ENCODE measurements at regions not wholly inside any gene's neighbourhood (a gene's known extent, or its start where the extent isn't known, plus 50 kb on each side); places are given as distances from the start of the nearest gene placed in this dataset.
A peak's percentile ranks its signal among the peaks of the same experiment; 100 is the strongest.

GRCh38 chr2:168328421-168328820 is 81.0 kb upstream of the STK39 start:
- no peak for TF ChIP-seq ZNF184 (CRISPR knock-in tag; IDR thresholded peaks at IDR 0.05)
- no peak for TF ChIP-seq ZFP1 (CRISPR knock-in tag; IDR thresholded peaks at IDR 0.05)
- no peak for TF ChIP-seq ZNF282 (CRISPR knock-in tag; IDR thresholded peaks at IDR 0.05)
- TF ChIP-seq, protein P1, sequence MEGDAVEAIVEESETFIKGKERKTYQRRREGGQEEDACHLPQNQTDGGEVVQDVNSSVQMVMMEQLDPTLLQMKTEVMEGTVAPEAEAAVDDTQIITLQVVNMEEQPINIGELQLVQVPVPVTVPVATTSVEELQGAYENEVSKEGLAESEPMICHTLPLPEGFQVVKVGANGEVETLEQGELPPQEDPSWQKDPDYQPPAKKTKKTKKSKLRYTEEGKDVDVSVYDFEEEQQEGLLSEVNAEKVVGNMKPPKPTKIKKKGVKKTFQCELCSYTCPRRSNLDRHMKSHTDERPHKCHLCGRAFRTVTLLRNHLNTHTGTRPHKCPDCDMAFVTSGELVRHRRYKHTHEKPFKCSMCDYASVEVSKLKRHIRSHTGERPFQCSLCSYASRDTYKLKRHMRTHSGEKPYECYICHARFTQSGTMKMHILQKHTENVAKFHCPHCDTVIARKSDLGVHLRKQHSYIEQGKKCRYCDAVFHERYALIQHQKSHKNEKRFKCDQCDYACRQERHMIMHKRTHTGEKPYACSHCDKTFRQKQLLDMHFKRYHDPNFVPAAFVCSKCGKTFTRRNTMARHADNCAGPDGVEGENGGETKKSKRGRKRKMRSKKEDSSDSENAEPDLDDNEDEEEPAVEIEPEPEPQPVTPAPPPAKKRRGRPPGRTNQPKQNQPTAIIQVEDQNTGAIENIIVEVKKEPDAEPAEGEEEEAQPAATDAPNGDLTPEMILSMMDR (IDR thresholded peaks at IDR 0.05 in 2 of 3, conservative IDR thresholded peaks at IDR 0.05 in 1 of 3; ENCODE audit: insufficient read depth in 2 of 3, low read depth in 1 of 3, low read length in 3 of 3): peak in 2 of 3 experiments; percentile 4 to 25; a peak in 3 of 6 replicates
- TF ChIP-seq, protein P2, sequence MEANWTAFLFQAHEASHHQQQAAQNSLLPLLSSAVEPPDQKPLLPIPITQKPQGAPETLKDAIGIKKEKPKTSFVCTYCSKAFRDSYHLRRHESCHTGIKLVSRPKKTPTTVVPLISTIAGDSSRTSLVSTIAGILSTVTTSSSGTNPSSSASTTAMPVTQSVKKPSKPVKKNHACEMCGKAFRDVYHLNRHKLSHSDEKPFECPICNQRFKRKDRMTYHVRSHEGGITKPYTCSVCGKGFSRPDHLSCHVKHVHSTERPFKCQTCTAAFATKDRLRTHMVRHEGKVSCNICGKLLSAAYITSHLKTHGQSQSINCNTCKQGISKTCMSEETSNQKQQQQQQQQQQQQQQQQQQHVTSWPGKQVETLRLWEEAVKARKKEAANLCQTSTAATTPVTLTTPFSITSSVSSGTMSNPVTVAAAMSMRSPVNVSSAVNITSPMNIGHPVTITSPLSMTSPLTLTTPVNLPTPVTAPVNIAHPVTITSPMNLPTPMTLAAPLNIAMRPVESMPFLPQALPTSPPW (CRISPR knock-in tag; IDR thresholded peaks at IDR 0.05): no peak
- TF ChIP-seq, protein P3, sequence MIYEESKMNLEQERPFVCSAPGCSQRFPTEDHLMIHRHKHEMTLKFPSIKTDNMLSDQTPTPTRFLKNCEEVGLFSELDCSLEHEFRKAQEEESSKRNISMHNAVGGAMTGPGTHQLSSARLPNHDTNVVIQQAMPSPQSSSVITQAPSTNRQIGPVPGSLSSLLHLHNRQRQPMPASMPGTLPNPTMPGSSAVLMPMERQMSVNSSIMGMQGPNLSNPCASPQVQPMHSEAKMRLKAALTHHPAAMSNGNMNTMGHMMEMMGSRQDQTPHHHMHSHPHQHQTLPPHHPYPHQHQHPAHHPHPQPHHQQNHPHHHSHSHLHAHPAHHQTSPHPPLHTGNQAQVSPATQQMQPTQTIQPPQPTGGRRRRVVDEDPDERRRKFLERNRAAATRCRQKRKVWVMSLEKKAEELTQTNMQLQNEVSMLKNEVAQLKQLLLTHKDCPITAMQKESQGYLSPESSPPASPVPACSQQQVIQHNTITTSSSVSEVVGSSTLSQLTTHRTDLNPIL (CRISPR knock-in tag; IDR thresholded peaks at IDR 0.05): no peak
- TF ChIP-seq CCAR2 (IDR thresholded peaks at IDR 0.05; ENCODE audit: low read depth, low read length): no peak
- no peak overlapping the region for H3K4me3 ChIP-seq
- H3K9me1 ChIP-seq (ENCODE audit: control insufficient read depth, insufficient read depth, low read length): no peaks in the 10 kb centered on the region
- H2AFZ ChIP-seq (ENCODE audit: low read depth, low read length): no peak overlapping the region
- H3K27ac ChIP-seq (ENCODE audit: extremely low read depth, low read depth, low read length): no peak overlapping the region
- no peak overlapping the region for H3K4me2 ChIP-seq (ENCODE audit: insufficient read depth, low read length)
- no peak overlapping the region for H3K9ac ChIP-seq (ENCODE audit: insufficient read depth in 1 of 2, low read depth in 2 of 2, low read length in 2 of 2)
- ChIA-PET CTCF (ENCODE audit: low intra/inter-chr PET ratio) (no interaction called here), POLR2A (interaction anchor here (0.5 kb wide), 1 partner anchor 337 kb away, joined by 3 read pairs; no protein-coding TSS in a partner anchor)
- 0% methylated on average over 2 of the region's 2 CpGs for WGBS (ENCODE audit: insufficient coverage, low coverage, missing lambda C conversion rate)
- DNase-seq (ENCODE audit: extremely low read depth in 1 of 4, low spot score in 3 of 4) (no peak), ATAC-seq (no peak), FAIRE-seq (no peak)
- BruUV-seq (replicated peaks): no TSS peak
- intact Hi-C loops (cut with micrococcal nuclease): no loop called here
- no peaks in the 10 kb centered on the region for H3K4me1 ChIP-seq (replicated peaks in 1 of 2; ENCODE audit: control insufficient read depth in 2 of 2, insufficient read depth in 2 of 2, low read length in 2 of 2)
- H3K79me2 ChIP-seq (ENCODE audit: control insufficient read depth, insufficient read depth, low read length): no peaks in the 10 kb centered on the region
- no peaks in the 10 kb centered on the region for H3K36me3 ChIP-seq (ENCODE audit: control insufficient read depth, insufficient read depth, low read length)
- no peaks in the 10 kb centered on the region for H4K20me1 ChIP-seq (replicated peaks; ENCODE audit: control insufficient read depth, insufficient read depth, low read length)
- H3K9me3 ChIP-seq (replicated peaks; ENCODE audit: control insufficient read depth, insufficient read depth, low read depth, low read length): no peaks in the 10 kb centered on the region
- peaks cover 0 to 2% of the 10 kb centered on the region in 2 experiments; a peak in 4 of 5 replicates for H3K27me3 ChIP-seq (ENCODE audit: control insufficient read depth in 2 of 2, insufficient read depth in 2 of 2, low read length in 2 of 2)
- in situ Hi-C loops (cut with MboI): no loop called here

All from K562 (cell line).